ENCODE measurements at regions not wholly inside any gene's neighbourhood (a gene's known extent, or its start where the extent isn't known, plus 50 kb on each side); places are given as distances from the start of the nearest gene placed in this dataset.
A peak's percentile ranks its signal among the peaks of the same experiment; 100 is the strongest.

- no peak for DNase-seq (ENCODE audit: low read depth, low spot score)
- dilution Hi-C loops (cut with MboI; ENCODE audit: extremely low pct_ligation_motif_present, low sequenced_read_pairs) (no loop called here), intact Hi-C loops (cut with micrococcal nuclease) (no loop called here)
- no TSS peak for BruUV-seq (replicated peaks)
- H3K27me3 ChIP-seq (ENCODE audit: control insufficient read depth in 2 of 2, insufficient read depth in 2 of 2, low read length in 2 of 2) = no peaks in the 10 kb centered on the region
- no peak overlapping the region for H3K27ac ChIP-seq (ENCODE audit: insufficient read depth, low read depth, low read length)
- ChIA-PET POLR2A (no interaction called here), CTCF (no interaction called here)
- no peak overlapping the region for H3K9ac ChIP-seq (replicated peaks; ENCODE audit: extremely low read depth, insufficient read depth, low read length)
- no peaks in the 10 kb centered on the region for H3K79me2 ChIP-seq (ENCODE audit: control insufficient read depth, insufficient read depth, low read length)
- no peaks in the 10 kb centered on the region for H4K20me1 ChIP-seq (replicated peaks; ENCODE audit: control insufficient read depth, extremely low read depth, insufficient read depth, low read length)
- no peak overlapping the region for H3K4me2 ChIP-seq (ENCODE audit: insufficient read depth, low read length)
- no peak for FAIRE-seq
- no peaks in the 10 kb centered on the region for H3K9me1 ChIP-seq (replicated peaks; ENCODE audit: control insufficient read depth, extremely low read depth, insufficient read depth, low read length)
- no peak overlapping the region for H2AFZ ChIP-seq (ENCODE audit: low read depth, low read length)
- no peaks in the 10 kb centered on the region for H3K4me1 ChIP-seq (ENCODE audit: control insufficient read depth, extremely low read depth, insufficient read depth, low read length)
- no peak for TF ChIP-seq POLR2AphosphoS5 (IDR thresholded peaks at IDR 0.05; ENCODE audit: insufficient read depth, low read depth, low read length)
- no peak for TF ChIP-seq GATA2 (IDR thresholded peaks at IDR 0.05; ENCODE audit: insufficient read depth, insufficient read length, low read depth, low read length)
- TF ChIP-seq MYC (IDR thresholded peaks at IDR 0.05; ENCODE audit: low read depth, low read length) = no peak
- TF ChIP-seq FOS (IDR thresholded peaks at IDR 0.05; ENCODE audit: borderline replicate concordance, insufficient read depth, low read length) = no peak
- TF ChIP-seq EZH2 (IDR thresholded peaks at IDR 0.05; ENCODE audit: borderline replicate concordance, low read depth, low read length, severe bottlenecking) = no peak
- no peak for TF ChIP-seq JUN (IDR thresholded peaks at IDR 0.05; ENCODE audit: borderline replicate concordance, insufficient read depth, insufficient read length, low read depth)
- H3K36me3 ChIP-seq (ENCODE audit: control insufficient read depth in 2 of 2, extremely low read depth in 1 of 2, insufficient read depth in 2 of 2, low read length in 2 of 2) = no peaks in the 10 kb centered on the region
- no peak overlapping the region for H3K4me3 ChIP-seq (replicated peaks in 1 of 3; ENCODE audit: insufficient read depth in 1 of 3, low read depth in 1 of 3, low read length in 3 of 3)
- peaks cover 2% of the 10 kb centered on the region for H3K9me3 ChIP-seq (replicated peaks; ENCODE audit: control insufficient read depth, insufficient read depth, low read length)
Observed at GRCh38 chr13:112215871-112216270, 148.9 kb downstream of the SOX1 start.

GRCh38 chr13:112217431-112217830, 150.5 kb downstream of the SOX1 start:
- Histone ChIP-seq H3K9me1 (replicated peaks; ENCODE audit: control insufficient read depth, extremely low read depth, insufficient read depth, low read length) (no peaks in the 10 kb centered on the region), H3K79me2 (ENCODE audit: control insufficient read depth, insufficient read depth, low read length) (no peaks in the 10 kb centered on the region), H3K9me3 (replicated peaks; ENCODE audit: control insufficient read depth, insufficient read depth, low read length) (peaks cover 2% of the 10 kb centered on the region), H4K20me1 (replicated peaks; ENCODE audit: control insufficient read depth, extremely low read depth, insufficient read depth, low read length) (no peaks in the 10 kb centered on the region), H3K9ac (replicated peaks; ENCODE audit: extremely low read depth, insufficient read depth, low read length) (no peak overlapping the region), H3K4me1 (ENCODE audit: control insufficient read depth, extremely low read depth, insufficient read depth, low read length) (no peaks in the 10 kb centered on the region), H3K4me3 (replicated peaks in 1 of 3; ENCODE audit: insufficient read depth in 1 of 3, low read depth in 1 of 3, low read length in 3 of 3) (no peak overlapping the region), H2AFZ (ENCODE audit: low read depth, low read length) (no peak overlapping the region), H3K27ac (ENCODE audit: insufficient read depth, low read depth, low read length) (no peak overlapping the region), H3K4me2 (ENCODE audit: insufficient read depth, low read length) (no peak overlapping the region), H3K36me3 (ENCODE audit: control insufficient read depth in 2 of 2, extremely low read depth in 1 of 2, insufficient read depth in 2 of 2, low read length in 2 of 2) (no peaks in the 10 kb centered on the region), H3K27me3 (ENCODE audit: control insufficient read depth in 2 of 2, insufficient read depth in 2 of 2, low read length in 2 of 2) (no peaks in the 10 kb centered on the region)
- ChIA-PET POLR2A (no interaction called here), CTCF (no interaction called here)
- DNase-seq (ENCODE audit: low read depth, low spot score) = no peak
- dilution Hi-C loops (cut with MboI; ENCODE audit: extremely low pct_ligation_motif_present, low sequenced_read_pairs) = no loop called here
- intact Hi-C loops (cut with micrococcal nuclease) = no loop called here
- no TSS peak for BruUV-seq (replicated peaks)
- no peak for FAIRE-seq
- TF ChIP-seq EZH2 (IDR thresholded peaks at IDR 0.05; ENCODE audit: borderline replicate concordance, low read depth, low read length, severe bottlenecking) (no peak), MAX (IDR thresholded peaks at IDR 0.05; ENCODE audit: insufficient read depth, insufficient read length) (peak; percentile 21), FOS (IDR thresholded peaks at IDR 0.05; ENCODE audit: borderline replicate concordance, insufficient read depth, low read length) (no peak)
